ENCODE measurements at regions not wholly inside any gene's neighbourhood (a gene's known extent, or its start where the extent isn't known, plus 50 kb on each side); places are given as distances from the start of the nearest gene placed in this dataset.
A peak's percentile ranks its signal among the peaks of the same experiment; 100 is the strongest.
"Not testable (repeated sequence)": the region's sequence is repeated elsewhere in the genome, so short reads cannot be mapped to it uniquely, and the experiment has no call there.

- no peak for TF ChIP-seq CTCF (conservative IDR thresholded peaks at IDR 0.05; ENCODE audit: low read depth, low read length)
- DNase-seq (ENCODE audit: low read depth): no peak
Measured at GRCh38 chr18:2146754-2147153, 424.6 kb downstream of the METTL4 start.

GRCh38 chr18:2147476-2148230 is 423.7 kb downstream of the METTL4 start:
- no peak for TF ChIP-seq CTCF (conservative IDR thresholded peaks at IDR 0.05; ENCODE audit: low read depth, low read length)
- DNase-seq (ENCODE audit: low read depth): peak; percentile 61
- no peak overlapping the region for H3K4me3 ChIP-seq (ENCODE audit: low read depth, low read length)

More at GRCh38 chr18:2146754-2147153, 424.6 kb downstream of the METTL4 start:
- H3K4me3 ChIP-seq (ENCODE audit: low read depth, low read length): no peak overlapping the region

- no peak for DNase-seq (ENCODE audit: low read depth)
- TF ChIP-seq CTCF (conservative IDR thresholded peaks at IDR 0.05; ENCODE audit: low read depth, low read length): no peak
- no peak overlapping the region for H3K4me3 ChIP-seq (ENCODE audit: low read depth, low read length)
Measured at GRCh38 chr18:2148823-2149222, 422.5 kb downstream of the METTL4 start.

- H3K4me3 ChIP-seq (ENCODE audit: low read depth, low read length): no peak overlapping the region
- no peak for DNase-seq (ENCODE audit: low read depth)
- TF ChIP-seq CTCF (conservative IDR thresholded peaks at IDR 0.05; ENCODE audit: low read depth, low read length): no peak
Measured at GRCh38 chr18:2150566-2150965, 420.7 kb downstream of the METTL4 start.

- no peak for TF ChIP-seq CTCF (conservative IDR thresholded peaks at IDR 0.05; ENCODE audit: low read depth, low read length)
- DNase-seq (ENCODE audit: low read depth): no peak
- H3K4me3 ChIP-seq (ENCODE audit: low read depth, low read length): no peak overlapping the region
Measured at GRCh38 chr18:2154278-2154677, 417.0 kb downstream of the METTL4 start.

- no peak for TF ChIP-seq CTCF (conservative IDR thresholded peaks at IDR 0.05; ENCODE audit: low read depth, low read length)
- DNase-seq (ENCODE audit: low read depth): no peak
- H3K4me3 ChIP-seq (ENCODE audit: low read depth, low read length): no peak overlapping the region
Measured at GRCh38 chr18:2164644-2165550, 406.4 kb downstream of the METTL4 start.

GRCh38 chr18:2166876-2167275 is 404.4 kb downstream of the METTL4 start:
- H3K4me3 ChIP-seq (ENCODE audit: low read depth, low read length): not testable (repeated sequence)

More at GRCh38 chr18:2166876-2167275, 404.4 kb downstream of the METTL4 start:
- not testable (repeated sequence) for DNase-seq (ENCODE audit: low read depth)

Measured in choroid plexus epithelial cell (primary cell).